Body of pancreas (tissue), 4 donors: ENCODE measurements at regions not wholly inside any gene's neighbourhood (a gene's known extent, or its start where the extent isn't known, plus 50 kb on each side); places are given as distances from the start of the nearest gene placed in this dataset.

Experiments
- POLR2A ChIP-seq, 3 donors: fragments of 450-650 bp; IDR thresholded peaks; one replicate each; pipeline ENCODE4 v1.6.1; 2016; ENCODE audit warnings: antibody characterized with exemption in 3 of 3, mild to moderate bottlenecking in 2 of 3
- TF ChIP-seq, protein P1 (sequence below), 7 experiments: fragments of 450-650 bp in 4 of 7; fragments of 200-600 bp in 3 of 7; sonication (generic) in 3 of 7; IDR thresholded peaks; one replicate each; pipeline ENCODE4 v1.5.1; 2016 to 2019; ENCODE audit warnings: antibody characterized with exemption in 7 of 7

DNA sequence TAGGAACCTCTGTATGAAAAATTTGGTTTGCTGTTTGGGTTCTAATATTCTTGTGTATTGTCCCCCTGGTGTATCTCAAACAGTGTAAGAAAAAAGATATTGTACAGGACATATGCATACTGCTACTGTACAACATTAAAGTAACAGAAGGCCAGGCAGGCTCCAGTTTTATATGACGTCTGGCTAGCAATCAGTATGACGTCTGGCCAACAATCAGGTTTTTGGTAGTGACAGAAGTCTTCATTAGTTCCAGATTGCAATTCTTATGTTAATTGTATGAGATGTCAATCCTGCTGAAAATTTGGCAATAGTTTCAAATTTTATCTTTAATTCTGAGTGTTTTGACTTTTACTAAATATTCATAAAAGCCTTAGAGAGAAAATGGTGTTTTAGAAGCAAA lies 67.9 kb upstream of the KCND2 start:
- TF ChIP-seq, protein P1, sequence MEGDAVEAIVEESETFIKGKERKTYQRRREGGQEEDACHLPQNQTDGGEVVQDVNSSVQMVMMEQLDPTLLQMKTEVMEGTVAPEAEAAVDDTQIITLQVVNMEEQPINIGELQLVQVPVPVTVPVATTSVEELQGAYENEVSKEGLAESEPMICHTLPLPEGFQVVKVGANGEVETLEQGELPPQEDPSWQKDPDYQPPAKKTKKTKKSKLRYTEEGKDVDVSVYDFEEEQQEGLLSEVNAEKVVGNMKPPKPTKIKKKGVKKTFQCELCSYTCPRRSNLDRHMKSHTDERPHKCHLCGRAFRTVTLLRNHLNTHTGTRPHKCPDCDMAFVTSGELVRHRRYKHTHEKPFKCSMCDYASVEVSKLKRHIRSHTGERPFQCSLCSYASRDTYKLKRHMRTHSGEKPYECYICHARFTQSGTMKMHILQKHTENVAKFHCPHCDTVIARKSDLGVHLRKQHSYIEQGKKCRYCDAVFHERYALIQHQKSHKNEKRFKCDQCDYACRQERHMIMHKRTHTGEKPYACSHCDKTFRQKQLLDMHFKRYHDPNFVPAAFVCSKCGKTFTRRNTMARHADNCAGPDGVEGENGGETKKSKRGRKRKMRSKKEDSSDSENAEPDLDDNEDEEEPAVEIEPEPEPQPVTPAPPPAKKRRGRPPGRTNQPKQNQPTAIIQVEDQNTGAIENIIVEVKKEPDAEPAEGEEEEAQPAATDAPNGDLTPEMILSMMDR (IDR thresholded peaks at IDR 0.05) = no peak
- no peak for TF ChIP-seq POLR2A (IDR thresholded peaks at IDR 0.05)
